Putamen (tissue), 1 donor: ENCODE measurements at regions not wholly inside any gene's neighbourhood (a gene's known extent, or its start where the extent isn't known, plus 50 kb on each side); places are given as distances from the start of the nearest gene placed in this dataset.
"Not testable (repeated sequence)": the region's sequence is repeated elsewhere in the genome, so short reads cannot be mapped to it uniquely, and the experiment has no call there.

Source experiments
- DNase-seq: peaks from one replicate; pipeline ENCODE4 v3.0.0-alpha.2; 2016; ENCODE audit warnings: low spot score

GRCh38 chrX:137882960-137883359 lies 317.0 kb downstream of the ZIC3 start:
- DNase-seq: no peak

GRCh38 chrX:137884813-137885212 lies 318.9 kb downstream of the ZIC3 start:
- DNase-seq: not testable (repeated sequence)

GRCh38 chrX:137891431-137891830 lies 325.5 kb downstream of the ZIC3 start:
- DNase-seq: no peak

- DNase-seq: no peak
Measured at GRCh38 chrX:137896123-137896522, 330.2 kb downstream of the ZIC3 start.

- no peak for DNase-seq
Measured at GRCh38 chrX:137915466-137915865, 349.5 kb downstream of the ZIC3 start.

- DNase-seq: no peak
Measured at GRCh38 chrX:137916090-137916746, 350.3 kb downstream of the ZIC3 start.

- DNase-seq: no peak
Measured at GRCh38 chrX:137926090-137926489, 360.2 kb downstream of the ZIC3 start.

GRCh38 chrX:137929951-137930350 lies 364.0 kb downstream of the ZIC3 start:
- DNase-seq: no peak

GRCh38 chrX:137930533-137930932 lies 364.6 kb downstream of the ZIC3 start:
- no peak for DNase-seq

- DNase-seq: not testable (repeated sequence)
Measured at GRCh38 chrX:137934214-137934613, 368.3 kb downstream of the ZIC3 start.

GRCh38 chrX:137934887-137935286 lies 369.0 kb downstream of the ZIC3 start:
- not testable (repeated sequence) for DNase-seq

GRCh38 chrX:137945470-137945869 lies 379.5 kb downstream of the ZIC3 start:
- DNase-seq: no peak

GRCh38 chrX:137969191-137969590 lies 403.3 kb downstream of the ZIC3 start:
- DNase-seq: no peak

GRCh38 chrX:137982472-137983172 lies 416.7 kb downstream of the ZIC3 start:
- no peak for DNase-seq

- DNase-seq: peak; percentile 24
Measured at GRCh38 chrX:137988470-137988869, 422.5 kb downstream of the ZIC3 start.

- no peak for DNase-seq
Measured at GRCh38 chrX:137998619-137999018, 432.7 kb downstream of the ZIC3 start.

GRCh38 chrX:137999071-137999470 lies 433.1 kb downstream of the ZIC3 start:
- DNase-seq: no peak

GRCh38 chrX:137999552-137999951 lies 433.6 kb downstream of the ZIC3 start:
- DNase-seq: no peak

- no peak for DNase-seq
Measured at GRCh38 chrX:138001226-138001625, 435.3 kb downstream of the ZIC3 start.

GRCh38 chrX:138006180-138006579 lies 440.3 kb downstream of the ZIC3 start:
- no peak for DNase-seq

- no peak for DNase-seq
Measured at GRCh38 chrX:138008281-138008680, 442.4 kb downstream of the ZIC3 start.

GRCh38 chrX:138011468-138011867 lies 445.5 kb downstream of the ZIC3 start:
- DNase-seq: no peak

- DNase-seq: no peak
Measured at GRCh38 chrX:138014577-138014976, 448.6 kb downstream of the ZIC3 start.
